ENCODE measurements at regions not wholly inside any gene's neighbourhood (a gene's known extent, or its start where the extent isn't known, plus 50 kb on each side); places are given as distances from the start of the nearest gene placed in this dataset.

GRCh38 chr10:83919187-83919586 lies 220.1 kb upstream of the GHITM start:
- H3K4me3 ChIP-seq (ENCODE audit: low read depth, low read length): no peak overlapping the region
- H3K4me1 ChIP-seq: peaks cover 4% of the 10 kb centered on the region
- TF ChIP-seq CTCF (IDR thresholded peaks at IDR 0.05; ENCODE audit: low read depth, low read length): no peak
- no peaks in the 10 kb centered on the region for H3K27me3 ChIP-seq
- H3K9me3 ChIP-seq: no peaks in the 10 kb centered on the region
- no peaks in the 10 kb centered on the region for H3K36me3 ChIP-seq
- DNase-seq: no peak

GRCh38 chr10:83921984-83922860 lies 217.1 kb upstream of the GHITM start:
- H3K36me3 ChIP-seq: no peaks in the 10 kb centered on the region
- peaks cover 2% of the 10 kb centered on the region for H3K4me1 ChIP-seq
- DNase-seq: no peak
- no peak for TF ChIP-seq CTCF (IDR thresholded peaks at IDR 0.05; ENCODE audit: low read depth, low read length)
- H3K27me3 ChIP-seq: no peaks in the 10 kb centered on the region
- no peak overlapping the region for H3K4me3 ChIP-seq (ENCODE audit: low read depth, low read length)
- H3K9me3 ChIP-seq: no peaks in the 10 kb centered on the region

GRCh38 chr10:83925133-83925532 lies 214.2 kb upstream of the GHITM start:
- H3K9me3 ChIP-seq: no peaks in the 10 kb centered on the region
- DNase-seq: no peak
- H3K4me1 ChIP-seq: peaks cover 10% of the 10 kb centered on the region
- TF ChIP-seq CTCF (IDR thresholded peaks at IDR 0.05; ENCODE audit: low read depth, low read length): no peak
- no peaks in the 10 kb centered on the region for H3K36me3 ChIP-seq
- no peaks in the 10 kb centered on the region for H3K27me3 ChIP-seq
- H3K4me3 ChIP-seq (ENCODE audit: low read depth, low read length): no peak overlapping the region

GRCh38 chr10:83926606-83927005 lies 212.7 kb upstream of the GHITM start:
- no peak for TF ChIP-seq CTCF (IDR thresholded peaks at IDR 0.05; ENCODE audit: low read depth, low read length)
- DNase-seq: no peak

GRCh38 chr10:83927166-83927565 lies 212.1 kb upstream of the GHITM start:
- TF ChIP-seq CTCF (IDR thresholded peaks at IDR 0.05; ENCODE audit: low read depth, low read length): no peak
- H3K4me3 ChIP-seq (ENCODE audit: low read depth, low read length): no peak overlapping the region
- peaks cover 10% of the 10 kb centered on the region for H3K4me1 ChIP-seq
- no peaks in the 10 kb centered on the region for H3K27me3 ChIP-seq
- no peaks in the 10 kb centered on the region for H3K9me3 ChIP-seq
- no peaks in the 10 kb centered on the region for H3K36me3 ChIP-seq
- DNase-seq: no peak

More at GRCh38 chr10:83926606-83927005, 212.7 kb upstream of the GHITM start:
- no peaks in the 10 kb centered on the region for H3K27me3 ChIP-seq
- H3K36me3 ChIP-seq: no peaks in the 10 kb centered on the region
- no peak overlapping the region for H3K4me3 ChIP-seq (ENCODE audit: low read depth, low read length)
- H3K4me1 ChIP-seq: peaks cover 10% of the 10 kb centered on the region
- no peaks in the 10 kb centered on the region for H3K9me3 ChIP-seq

- Histone ChIP-seq H3K27me3 (no peaks in the 10 kb centered on the region), H3K4me3 (ENCODE audit: low read depth, low read length) (no peak overlapping the region), H3K4me1 (peaks cover 14% of the 10 kb centered on the region), H3K36me3 (no peaks in the 10 kb centered on the region), H3K9me3 (no peaks in the 10 kb centered on the region)
- DNase-seq: peak; percentile 15
- no peak for TF ChIP-seq CTCF (IDR thresholded peaks at IDR 0.05; ENCODE audit: low read depth, low read length)
Observed at GRCh38 chr10:83929399-83929798, 209.9 kb upstream of the GHITM start.

Measured in BE2C (cell line).